Ectodermal cell (in vitro differentiated cells): ENCODE measurements at regions not wholly inside any gene's neighbourhood (a gene's known extent, or its start where the extent isn't known, plus 50 kb on each side); places are given as distances from the start of the nearest gene placed in this dataset.
"Not testable (repeated sequence)": the region's sequence is repeated elsewhere in the genome, so short reads cannot be mapped to it uniquely, and the experiment has no call there.

Experiments used
- H3K27ac ChIP-seq: 2 replicates; pipeline ENCODE4 v1.7.0; 2013; ENCODE audit warnings: mild to moderate bottlenecking, low read depth, low read length; ENCODE audit not compliant: insufficient read depth, poor library complexity, severe bottlenecking
- H3K27me3 ChIP-seq: 2 replicates; pipeline ENCODE4 v1.7.0; 2013; ENCODE audit warnings: mild to moderate bottlenecking, low read length; ENCODE audit not compliant: insufficient read depth, control insufficient read depth, poor library complexity, severe bottlenecking
- H3K36me3 ChIP-seq: one replicate; pipeline ENCODE4 v1.7.0; 2013; ENCODE audit warnings: low read length; ENCODE audit not compliant: control insufficient read depth, insufficient read depth
- H3K4me1 ChIP-seq: one replicate; pipeline ENCODE4 v1.7.0; 2013; ENCODE audit warnings: low read length; ENCODE audit not compliant: control insufficient read depth, insufficient read depth
- H3K4me3 ChIP-seq: 2 replicates; pipeline ENCODE4 v1.7.0; 2013; ENCODE audit warnings: low read depth, low read length, control low read depth; ENCODE audit not compliant: insufficient read depth
- H3K9me3 ChIP-seq: 2 replicates; pipeline ENCODE4 v1.7.0; 2013; ENCODE audit warnings: mild to moderate bottlenecking, low read length, moderate library complexity; ENCODE audit not compliant: control insufficient read depth
- WGBS, 2 experiments: methylation state at CpG; one replicate each; pipeline ENCODE4 v1.1.7; 2013; ENCODE audit warnings: missing lambda C conversion rate in 2 of 2; 5-methylcytosine and 5-hydroxymethylcytosine counted together

DNA sequence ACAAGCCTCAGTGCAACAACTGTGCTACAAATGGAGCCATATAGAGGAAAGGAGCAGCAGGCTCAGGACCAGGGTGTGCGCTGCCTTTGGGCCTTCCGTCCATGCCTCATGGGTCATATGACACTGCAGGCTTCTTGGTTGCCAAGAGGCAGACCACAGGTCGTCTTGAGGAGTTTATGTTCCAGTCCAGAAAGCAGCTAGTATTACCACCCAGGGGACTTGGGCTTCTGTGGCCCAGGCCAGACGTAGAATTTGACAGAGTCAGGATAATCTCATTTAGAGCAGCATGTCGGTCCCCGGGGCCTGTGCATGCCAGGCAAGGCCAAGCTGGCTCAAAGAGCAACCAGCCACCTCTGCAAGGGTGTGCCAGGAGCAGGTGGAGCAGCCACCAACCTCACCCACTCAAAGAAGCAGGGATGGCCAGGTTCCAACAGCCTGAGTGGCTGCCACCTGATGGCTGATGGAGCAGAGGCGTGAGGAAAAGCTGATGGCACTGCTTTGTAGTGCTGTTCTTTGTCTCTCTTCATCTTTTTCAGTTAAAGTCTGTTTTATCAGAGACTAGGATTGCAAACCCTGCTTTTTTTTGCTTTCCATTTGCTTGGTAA is 109.1 kb downstream of the CCDC74A start:
- not testable (repeated sequence) for H3K4me3 ChIP-seq, H3K4me1 ChIP-seq, H3K36me3 ChIP-seq, H3K27ac ChIP-seq, H3K9me3 ChIP-seq, H3K27me3 ChIP-seq
- WGBS, 2 experiments = 92 to 93% methylated on average over 7 of the region's 7 CpGs

GRCh38 chr2:131639001-131639620 is 111.4 kb downstream of the CCDC74A start:
- H3K4me1 ChIP-seq, H3K27ac ChIP-seq, H3K9me3 ChIP-seq, H3K27me3 ChIP-seq, H3K4me3 ChIP-seq, H3K36me3 ChIP-seq: not testable (repeated sequence)
- 88% methylated on average over 3 of the region's 4 CpGs for WGBS, 2 experiments

DNA sequence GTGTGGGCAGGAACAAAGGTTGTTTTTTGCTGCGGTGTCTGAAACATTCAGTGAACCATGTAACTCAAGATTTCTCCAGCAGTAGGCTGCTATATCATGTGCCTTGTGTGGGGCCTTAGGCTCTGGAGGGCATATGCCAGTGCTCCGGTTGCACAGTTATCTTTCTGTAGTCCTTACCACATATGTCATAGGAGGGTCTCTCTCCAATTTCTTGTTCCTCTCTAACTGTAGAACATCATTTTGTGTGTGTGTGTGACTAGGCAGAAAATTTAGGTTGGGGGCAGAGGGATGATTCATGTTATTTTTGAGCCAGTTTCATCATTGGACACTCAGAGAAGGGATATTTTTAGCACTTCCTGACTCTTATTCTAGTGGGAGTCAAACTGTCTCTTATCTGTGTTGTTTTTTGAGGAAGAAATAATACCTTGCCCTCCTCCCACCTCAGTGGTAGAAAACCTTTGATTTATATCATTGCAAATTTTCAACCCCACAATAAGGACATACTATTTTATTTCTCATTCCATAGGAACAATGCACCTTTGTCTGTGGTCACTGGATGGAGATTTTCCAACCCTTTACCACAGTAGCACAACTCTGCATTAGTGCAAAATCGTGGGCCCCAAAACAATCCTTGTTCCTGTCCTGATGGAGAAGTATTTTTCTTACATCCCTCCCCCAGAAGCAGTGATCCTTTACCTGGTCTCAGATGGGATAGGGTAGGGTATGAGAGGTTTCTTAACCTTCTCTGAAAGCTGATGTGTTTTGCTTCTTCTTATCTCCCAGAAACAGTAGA is 113.9 kb downstream of the CCDC74A start:
- no peak overlapping the region for H3K27ac ChIP-seq
- no peaks in the 10 kb centered on the region for H3K9me3 ChIP-seq
- no peaks in the 10 kb centered on the region for H3K4me1 ChIP-seq
- H3K4me3 ChIP-seq = no peak overlapping the region
- H3K36me3 ChIP-seq = no peaks in the 10 kb centered on the region
- 84 to 87% methylated on average over 2 to 3 of the region's 3 CpGs for WGBS, 2 experiments
- no peaks in the 10 kb centered on the region for H3K27me3 ChIP-seq

- not testable (repeated sequence) for H3K9me3 ChIP-seq, H3K27me3 ChIP-seq, H3K4me1 ChIP-seq, H3K36me3 ChIP-seq, H3K27ac ChIP-seq, H3K4me3 ChIP-seq
- WGBS, 2 experiments = 84 to 85% methylated on average over 3 of the region's 3 CpGs
Observed at GRCh38 chr2:131643180-131643579, 115.5 kb downstream of the CCDC74A start.

- H3K4me1 ChIP-seq = no peaks in the 10 kb centered on the region
Observed at GRCh38 chr2:131645177-131645765, 117.6 kb downstream of the CCDC74A start.

GRCh38 chr2:131646220-131646619 is 118.5 kb downstream of the CCDC74A start:
- not testable (repeated sequence) for H3K27ac ChIP-seq, H3K4me3 ChIP-seq, H3K27me3 ChIP-seq, H3K9me3 ChIP-seq, H3K36me3 ChIP-seq, H3K4me1 ChIP-seq
- 87 to 94% methylated on average over 15 of the region's 15 CpGs for WGBS, 2 experiments

More at GRCh38 chr2:131645177-131645765, 117.6 kb downstream of the CCDC74A start:
- Histone ChIP-seq H3K9me3 (no peaks in the 10 kb centered on the region), H3K27me3 (no peaks in the 10 kb centered on the region), H3K27ac (no peak overlapping the region), H3K4me3 (no peak overlapping the region), H3K36me3 (no peaks in the 10 kb centered on the region)
- WGBS, 2 experiments = 92% methylated on average over 14 of the region's 14 CpGs

DNA sequence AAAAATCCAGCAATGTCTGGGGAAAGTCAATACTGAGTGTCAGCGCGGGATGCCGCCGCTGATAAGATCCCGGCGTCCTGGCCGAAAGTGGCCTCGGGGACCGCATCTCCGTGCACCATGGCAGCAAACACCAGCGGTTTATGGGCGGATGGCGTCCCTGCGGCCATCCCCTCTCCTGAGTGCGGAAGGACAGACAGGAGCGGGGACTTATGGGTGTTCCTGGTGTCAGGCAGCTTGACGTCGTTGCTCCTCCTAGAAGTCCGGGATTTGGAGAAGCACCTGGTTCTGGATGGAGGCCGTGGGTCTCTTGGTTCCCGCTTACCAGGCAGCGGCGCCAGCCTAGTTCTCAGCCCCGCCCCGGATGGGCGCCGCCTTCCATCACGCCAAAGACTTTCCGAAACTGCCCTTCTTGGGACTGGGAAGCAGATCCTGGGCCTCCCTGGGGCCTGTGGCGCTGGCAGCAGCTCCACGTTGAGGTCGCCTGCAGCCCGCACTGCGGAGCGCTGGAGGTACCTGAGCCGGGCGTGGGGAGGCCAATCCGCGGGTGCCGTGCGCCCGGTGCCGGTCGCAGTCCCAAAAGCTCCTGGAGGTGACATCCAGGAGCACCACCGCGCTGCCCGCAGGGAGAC is 119.1 kb downstream of the CCDC74A start:
- H3K4me3 ChIP-seq = no peak overlapping the region
- H3K36me3 ChIP-seq = no peaks in the 10 kb centered on the region
- WGBS, 2 experiments = 90% methylated on average over 47 of the region's 47 CpGs
- H3K27me3 ChIP-seq = no peaks in the 10 kb centered on the region
- no peak overlapping the region for H3K27ac ChIP-seq
- H3K9me3 ChIP-seq = no peaks in the 10 kb centered on the region
- H3K4me1 ChIP-seq = no peaks in the 10 kb centered on the region

DNA sequence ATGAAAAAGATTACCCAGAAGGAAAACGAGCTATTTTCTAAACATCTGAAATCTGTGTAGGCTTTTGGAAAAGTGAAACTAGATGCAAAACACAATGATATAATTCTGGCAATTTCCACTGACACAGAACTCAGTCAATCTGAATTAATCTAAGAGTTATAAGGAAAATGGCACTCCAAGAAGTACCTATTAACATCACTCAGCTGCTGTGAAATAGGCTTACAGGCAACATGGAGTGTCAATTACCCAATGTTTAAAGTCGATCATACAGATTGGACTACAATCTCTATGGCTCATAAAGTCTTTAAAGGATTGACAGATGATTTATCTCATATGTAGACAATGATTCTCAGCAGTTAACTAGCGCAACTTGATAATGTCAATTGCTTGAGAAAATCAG is 120.9 kb downstream of the CCDC74A start:
- WGBS, 2 experiments = 87 to 94% methylated on average over 3 of the region's 3 CpGs
- H3K4me3 ChIP-seq, H3K4me1 ChIP-seq, H3K9me3 ChIP-seq, H3K27me3 ChIP-seq, H3K27ac ChIP-seq, H3K36me3 ChIP-seq: not testable (repeated sequence)

DNA sequence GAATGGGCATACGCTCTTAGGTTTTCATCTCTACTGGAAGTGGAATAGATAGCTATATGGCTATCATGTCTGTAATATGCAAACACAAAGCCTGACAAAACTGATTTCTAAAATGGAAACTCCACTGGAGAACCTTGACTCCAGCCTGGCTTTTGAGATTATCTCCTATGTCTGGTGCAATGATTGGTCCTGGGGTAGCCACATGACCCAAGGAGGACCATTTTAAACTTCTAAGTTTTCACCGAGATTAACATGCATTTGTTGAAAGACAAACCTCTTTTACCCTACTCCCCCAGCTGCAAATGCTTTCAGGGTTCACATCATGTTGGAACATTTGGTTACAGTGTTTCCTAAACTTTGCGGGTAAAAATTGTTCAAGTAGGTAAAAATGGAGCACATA is 124.6 kb downstream of the CCDC74A start:
- WGBS, 2 experiments = 85 to 88% methylated on average over 3 of the region's 3 CpGs
- not testable (repeated sequence) for H3K27ac ChIP-seq, H3K9me3 ChIP-seq, H3K36me3 ChIP-seq, H3K27me3 ChIP-seq, H3K4me3 ChIP-seq, H3K4me1 ChIP-seq

GRCh38 chr2:131654107-131654506 is 126.4 kb downstream of the CCDC74A start:
- not testable (repeated sequence) for H3K4me3 ChIP-seq, H3K36me3 ChIP-seq, H3K9me3 ChIP-seq, H3K27ac ChIP-seq, H3K4me1 ChIP-seq, H3K27me3 ChIP-seq
- WGBS, 2 experiments = 86 to 92% methylated on average over 2 of the region's 2 CpGs
